Fibroblast of mammary gland (primary cell): ENCODE measurements at regions not wholly inside any gene's neighbourhood (a gene's known extent, or its start where the extent isn't known, plus 50 kb on each side); places are given as distances from the start of the nearest gene placed in this dataset.
"Not testable (repeated sequence)": the region's sequence is repeated elsewhere in the genome, so short reads cannot be mapped to it uniquely, and the experiment has no call there.

ENCODE experiments used
- DNase-seq: peaks from one replicate; pipeline ENCODE4 v3.0.0-alpha.2; 2010; ENCODE audit warnings: low read depth
- H3K4me3 ChIP-seq: 2 replicates; pipeline ENCODE4 v1.5.1; 2011; ENCODE audit warnings: low read depth, mild to moderate bottlenecking, low read length, moderate library complexity; ENCODE audit not compliant: control insufficient read depth
- TF ChIP-seq, protein P1 (sequence below): conservative IDR thresholded peaks from 2 replicates; pipeline ENCODE4 v1.5.1; 2011; ENCODE audit warnings: low read depth, low read length, inconsistent platforms; ENCODE audit not compliant: control insufficient read depth, insufficient read depth

- DNase-seq, result no peak
- TF ChIP-seq, protein P1, sequence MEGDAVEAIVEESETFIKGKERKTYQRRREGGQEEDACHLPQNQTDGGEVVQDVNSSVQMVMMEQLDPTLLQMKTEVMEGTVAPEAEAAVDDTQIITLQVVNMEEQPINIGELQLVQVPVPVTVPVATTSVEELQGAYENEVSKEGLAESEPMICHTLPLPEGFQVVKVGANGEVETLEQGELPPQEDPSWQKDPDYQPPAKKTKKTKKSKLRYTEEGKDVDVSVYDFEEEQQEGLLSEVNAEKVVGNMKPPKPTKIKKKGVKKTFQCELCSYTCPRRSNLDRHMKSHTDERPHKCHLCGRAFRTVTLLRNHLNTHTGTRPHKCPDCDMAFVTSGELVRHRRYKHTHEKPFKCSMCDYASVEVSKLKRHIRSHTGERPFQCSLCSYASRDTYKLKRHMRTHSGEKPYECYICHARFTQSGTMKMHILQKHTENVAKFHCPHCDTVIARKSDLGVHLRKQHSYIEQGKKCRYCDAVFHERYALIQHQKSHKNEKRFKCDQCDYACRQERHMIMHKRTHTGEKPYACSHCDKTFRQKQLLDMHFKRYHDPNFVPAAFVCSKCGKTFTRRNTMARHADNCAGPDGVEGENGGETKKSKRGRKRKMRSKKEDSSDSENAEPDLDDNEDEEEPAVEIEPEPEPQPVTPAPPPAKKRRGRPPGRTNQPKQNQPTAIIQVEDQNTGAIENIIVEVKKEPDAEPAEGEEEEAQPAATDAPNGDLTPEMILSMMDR, result no peak
Observed at GRCh38 chr17:79552824-79553223, 58.0 kb downstream of the RBFOX3 start.

DNA sequence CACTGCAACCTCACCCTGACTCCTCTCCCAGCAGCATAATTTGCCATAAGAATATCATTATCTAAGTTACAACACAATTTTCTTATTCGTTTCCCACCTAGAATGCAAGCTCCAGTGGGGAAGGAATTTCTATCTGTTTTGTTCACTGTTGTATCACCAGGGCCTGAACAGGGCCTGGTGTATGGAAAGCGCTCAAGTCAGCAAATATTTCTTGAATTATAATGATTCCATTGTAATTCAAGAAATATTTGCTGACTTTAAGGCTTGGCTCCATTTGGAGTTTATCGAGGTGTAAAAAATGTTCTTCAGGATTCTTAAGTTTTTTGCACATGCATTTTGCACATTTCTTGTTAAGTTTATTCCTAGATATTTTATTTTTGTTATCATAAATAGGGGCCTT, 58.4 kb downstream of the RBFOX3 start:
- no peak overlapping the region for H3K4me3 ChIP-seq
- TF ChIP-seq, protein P1, result no peak
- DNase-seq, result no peak

More at GRCh38 chr17:79552824-79553223, 58.0 kb downstream of the RBFOX3 start:
- no peak overlapping the region for H3K4me3 ChIP-seq

DNA sequence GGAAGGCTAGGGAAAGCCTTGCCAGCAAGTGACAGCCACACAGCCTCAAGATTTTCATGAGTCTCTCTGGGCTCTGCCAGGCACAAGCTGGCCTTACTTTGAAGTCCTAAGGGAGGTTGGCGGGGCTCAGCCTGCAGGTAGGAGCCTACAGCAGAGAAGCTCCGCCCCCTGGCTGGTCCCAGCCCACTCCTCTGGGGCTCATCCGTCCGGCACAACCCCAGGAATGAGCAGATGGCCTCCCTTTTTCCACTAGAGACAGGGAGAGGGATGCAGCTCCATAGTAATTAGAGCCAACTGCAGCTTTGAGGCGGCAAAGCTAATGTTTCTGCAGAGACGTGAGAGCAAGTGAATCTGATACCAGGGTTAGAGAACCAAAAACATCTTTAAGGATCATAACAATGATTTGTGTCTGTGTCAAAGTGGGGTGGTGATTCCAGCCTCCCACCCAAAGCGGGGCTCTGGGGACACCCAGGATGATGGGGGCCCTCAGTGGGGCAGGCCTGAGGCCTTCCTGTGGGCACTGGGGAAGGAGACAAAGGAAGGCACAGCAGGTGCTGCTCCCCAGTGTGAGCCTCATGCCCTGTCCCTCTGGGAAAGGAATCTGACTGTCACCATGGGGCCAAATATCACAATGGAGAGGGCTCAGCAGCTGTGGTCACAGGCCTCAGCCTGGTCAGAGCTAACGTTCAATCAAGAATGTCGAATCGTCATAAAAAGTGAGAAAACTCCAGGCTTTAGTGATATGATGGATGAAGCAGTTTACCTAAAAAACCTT, 61.5 kb downstream of the RBFOX3 start:
- no peak overlapping the region for H3K4me3 ChIP-seq
- no peak for DNase-seq
- TF ChIP-seq, protein P1, result no peak

DNA sequence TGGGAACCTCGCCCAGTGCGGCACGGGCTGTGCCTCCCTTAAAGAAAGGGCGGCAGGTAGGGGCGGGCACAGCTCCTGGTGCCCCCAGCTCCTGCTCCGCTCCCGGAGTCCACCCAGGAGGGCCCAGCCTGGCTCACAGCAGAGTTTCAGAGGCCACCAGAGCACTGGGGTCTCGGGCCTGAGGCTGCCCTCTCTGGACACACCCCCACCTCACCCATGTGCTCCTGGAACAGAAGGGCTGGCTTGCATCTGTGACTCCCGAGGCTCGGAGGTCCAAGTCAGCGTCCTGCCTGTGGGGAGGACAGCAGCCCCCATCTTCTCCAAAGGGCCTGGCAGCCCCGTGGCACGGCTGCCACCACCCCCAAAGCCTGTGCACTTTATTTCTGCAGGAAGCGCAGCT, 62.7 kb downstream of the RBFOX3 start:
- DNase-seq, result no peak
- H3K4me3 ChIP-seq, result no peak overlapping the region
- TF ChIP-seq, protein P1, result no peak

DNA sequence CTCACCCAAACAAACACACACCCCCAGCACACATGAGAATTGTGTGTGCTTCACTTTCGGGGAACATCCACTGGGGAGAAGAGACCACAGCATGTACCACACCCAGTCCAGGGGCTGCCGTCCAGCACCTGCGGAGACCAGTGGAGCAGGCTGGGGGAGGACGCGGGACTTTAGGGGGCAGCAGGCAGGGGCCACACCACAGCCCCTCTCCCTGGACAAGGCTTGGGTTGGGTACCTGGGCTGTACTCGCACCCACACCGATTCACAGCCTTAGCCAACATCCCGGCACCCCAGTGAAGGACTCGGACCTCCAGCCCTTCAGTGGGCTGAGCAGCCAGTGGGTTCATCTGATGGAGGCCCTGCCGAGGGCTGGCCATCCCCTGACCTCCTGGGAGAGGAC, 63.3 kb downstream of the RBFOX3 start:
- TF ChIP-seq, protein P1, result no peak
- no peak for DNase-seq
- H3K4me3 ChIP-seq, result no peak overlapping the region

DNA sequence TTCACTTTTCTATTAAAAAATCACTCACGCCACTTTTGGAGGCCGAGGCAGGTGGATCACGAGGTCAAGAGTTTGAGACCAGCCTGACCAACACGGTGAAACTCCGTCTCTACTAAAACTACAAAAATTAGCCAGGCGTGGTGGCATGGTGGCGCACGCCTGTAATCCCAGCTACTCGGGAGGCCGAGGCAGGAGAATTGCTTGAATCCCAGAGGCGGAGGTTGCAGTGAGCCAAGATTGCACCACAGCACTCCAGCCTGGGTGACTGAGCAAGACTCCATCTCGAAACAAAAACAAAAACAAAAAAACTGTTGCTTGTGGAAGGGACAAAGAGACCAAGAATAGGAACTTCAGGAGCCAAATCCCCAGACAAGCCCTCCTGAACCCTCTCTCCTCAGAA, 63.7 kb downstream of the RBFOX3 start:
- DNase-seq, H3K4me3 ChIP-seq: not testable (repeated sequence)

GRCh38 chr17:79546386-79546785, 64.5 kb downstream of the RBFOX3 start:
- TF ChIP-seq, protein P1, result no peak
- no peak for DNase-seq

More at GRCh38 chr17:79546386-79546785, 64.5 kb downstream of the RBFOX3 start:
- H3K4me3 ChIP-seq, result no peak overlapping the region
